Ishikawa (cell line): ENCODE measurements at regions not wholly inside any gene's neighbourhood (a gene's known extent, or its start where the extent isn't known, plus 50 kb on each side); places are given as distances from the start of the nearest gene placed in this dataset.

Experiments used
- EGR1 ChIP-seq: IDR thresholded peaks from 2 replicates; pipeline ENCODE4 v1.6.1; 2012
- RAD21 ChIP-seq: IDR thresholded peaks from 2 replicates; pipeline ENCODE4 v1.6.1; 2012; ENCODE audit warnings: low read depth
- REST ChIP-seq: IDR thresholded peaks from 2 replicates; pipeline ENCODE4 v1.6.1; 2012; ENCODE audit warnings: low read depth, mild to moderate bottlenecking
- TAF1 ChIP-seq: IDR thresholded peaks from 2 replicates; pipeline ENCODE4 v1.6.1; 2012; ENCODE audit warnings: low read depth, mild to moderate bottlenecking
- YY1 ChIP-seq: IDR thresholded peaks from 2 replicates; pipeline ENCODE4 v1.6.1; 2012; ENCODE audit warnings: low read depth

DNA sequence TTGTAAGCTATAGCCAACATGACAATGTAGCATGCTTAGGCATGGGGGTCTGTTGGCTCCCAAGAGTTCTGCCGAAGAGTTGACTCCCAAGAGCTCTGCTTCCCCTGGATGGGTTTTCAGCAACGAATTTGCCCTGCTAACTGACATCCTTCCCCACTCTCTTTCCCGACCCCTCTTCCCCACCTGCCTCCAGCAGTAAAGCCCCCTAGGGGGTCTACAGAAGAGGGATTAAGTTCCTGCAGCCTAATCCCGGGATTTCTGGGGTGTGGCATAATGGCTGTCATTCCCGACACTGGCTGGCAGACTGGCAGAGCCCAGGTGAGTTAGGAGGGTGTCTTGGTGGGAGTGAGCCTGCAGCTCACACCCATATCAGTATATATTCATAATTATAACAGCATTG, 121.0 kb upstream of the ZNF184 start:
- no peak for TF ChIP-seq TAF1
- no peak for TF ChIP-seq EGR1
- TF ChIP-seq REST: no peak
- no peak for TF ChIP-seq YY1
- TF ChIP-seq RAD21: no peak
